LHCN-M2 (cell line): ENCODE measurements at regions not wholly inside any gene's neighbourhood (a gene's known extent, or its start where the extent isn't known, plus 50 kb on each side); places are given as distances from the start of the nearest gene placed in this dataset.

Experiments
- DNase-seq: peaks from one replicate; pipeline ENCODE4 v3.0.0-alpha.2; 2012; ENCODE audit warnings: low read depth

DNA sequence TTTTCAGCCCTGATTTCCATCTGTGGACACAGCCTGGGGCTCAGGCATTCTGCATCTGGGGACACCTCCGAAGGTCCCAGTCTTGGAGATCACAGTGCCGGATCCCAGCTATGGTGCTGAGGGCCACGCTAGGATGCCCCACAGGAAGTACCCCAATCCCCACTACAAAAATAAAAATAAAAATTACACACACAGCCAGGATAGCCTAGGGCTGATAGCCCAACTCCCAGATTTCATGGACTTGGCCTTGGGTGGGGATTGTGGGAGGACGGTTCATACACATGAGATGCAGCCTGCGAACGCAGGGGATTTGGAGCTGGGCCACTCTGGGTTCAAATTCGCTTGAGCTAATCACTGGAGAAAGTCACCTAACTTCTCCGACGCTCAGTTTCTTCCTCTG lies 237.7 kb downstream of the BUD13 start:
- no peak for DNase-seq

DNA sequence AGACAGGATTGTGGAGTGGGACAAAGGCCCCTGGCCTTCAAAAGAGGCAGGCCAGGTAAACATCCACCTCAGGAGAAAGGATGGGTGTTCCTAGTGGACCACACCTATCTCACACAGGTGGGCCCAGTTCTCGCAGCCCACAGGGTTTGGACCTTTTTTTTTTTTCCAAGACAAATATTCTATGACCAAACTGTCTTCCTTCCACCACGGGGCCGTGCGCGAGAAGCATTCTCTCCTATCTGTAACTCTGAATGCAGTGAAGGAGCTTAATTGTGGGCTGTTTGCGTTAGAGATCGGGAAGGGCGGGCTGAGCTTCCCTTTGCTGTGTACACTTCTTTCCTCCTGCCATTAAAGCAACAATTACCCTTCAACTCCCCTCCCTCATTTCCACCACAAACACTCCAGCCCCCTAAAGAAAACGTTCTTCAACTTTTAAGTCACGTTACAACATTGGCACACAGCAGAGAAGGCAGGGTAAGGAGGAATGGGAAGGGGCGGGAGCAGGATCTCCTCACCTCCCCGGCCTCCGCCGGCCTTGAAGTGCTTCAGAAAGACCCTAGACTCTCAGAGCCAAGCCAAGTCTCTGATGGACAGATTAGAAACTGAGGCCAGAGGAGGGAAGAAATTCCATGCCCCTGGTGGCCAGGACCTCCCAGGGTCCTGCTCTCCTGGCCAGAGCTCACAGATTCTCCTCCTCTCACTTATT lies 238.4 kb downstream of the BUD13 start:
- no peak for DNase-seq

DNA sequence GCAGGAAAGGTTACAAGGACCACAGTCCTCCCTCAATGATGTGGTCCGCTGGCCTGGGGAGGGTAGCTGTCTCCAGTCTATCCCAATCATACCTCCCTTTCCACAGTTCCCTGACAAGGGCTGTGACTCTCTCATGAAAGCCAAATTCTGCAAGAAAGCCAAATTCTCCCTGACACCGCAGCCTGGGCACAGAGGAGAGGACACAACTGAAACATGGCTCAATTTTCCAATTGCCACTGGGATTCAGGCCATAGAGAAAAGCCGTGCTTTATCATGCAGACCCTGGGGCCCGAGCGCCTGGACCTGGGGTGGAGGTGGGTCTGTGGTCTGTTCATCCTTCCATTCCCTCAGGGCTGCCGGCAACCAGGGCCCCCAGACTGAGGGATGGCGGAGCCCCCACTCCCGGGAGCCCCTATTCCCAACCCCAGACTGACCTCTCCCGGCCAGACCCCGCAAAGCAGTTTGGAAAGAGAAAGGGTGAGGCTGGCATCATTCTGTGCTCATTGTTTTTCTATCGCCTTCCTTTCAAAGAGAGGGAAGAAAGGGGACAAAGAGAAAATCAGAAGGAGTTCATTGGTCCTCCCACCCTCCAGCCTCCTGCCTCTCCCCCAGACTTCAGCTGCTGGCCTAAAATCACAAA lies 239.5 kb downstream of the BUD13 start:
- DNase-seq: no peak

DNA sequence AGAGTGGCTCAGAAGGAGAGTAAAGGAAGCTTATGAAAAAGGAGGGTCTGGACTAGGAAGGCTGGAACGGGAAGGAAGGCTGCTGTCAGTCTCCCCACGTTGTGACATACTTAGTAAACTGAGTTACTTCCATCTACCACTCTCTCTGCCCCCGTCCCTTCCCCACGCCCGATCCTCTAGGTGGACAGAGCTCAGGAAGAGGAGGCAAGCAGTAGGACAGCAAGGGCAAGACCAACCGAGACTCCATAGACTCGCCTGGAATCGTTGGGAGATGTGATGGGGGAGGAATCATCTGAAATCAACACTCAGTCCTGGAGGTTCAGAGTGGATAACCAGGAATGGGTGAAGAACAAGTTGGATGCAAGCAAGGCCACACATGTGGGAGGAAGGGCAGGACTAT lies 240.7 kb downstream of the BUD13 start:
- DNase-seq: no peak

DNA sequence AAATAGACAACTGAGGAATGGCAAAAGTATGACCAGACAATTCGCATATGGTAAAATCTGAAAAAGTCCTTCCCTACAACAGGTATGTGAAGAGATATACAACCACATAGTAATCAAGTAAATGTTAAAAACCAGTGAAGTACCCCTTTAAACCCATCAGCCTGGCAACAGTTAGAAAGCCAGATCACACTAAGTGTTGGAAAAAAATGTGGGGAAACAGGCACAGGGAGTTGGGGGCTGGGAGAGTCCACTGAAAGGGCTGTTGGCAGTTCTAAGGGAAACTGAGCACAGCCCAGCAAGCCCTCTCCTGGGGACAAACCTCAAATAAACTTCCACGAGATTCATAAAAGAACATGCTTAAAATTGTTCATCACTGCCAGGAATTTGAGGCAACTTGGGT lies 242.1 kb downstream of the BUD13 start:
- DNase-seq: no peak

DNA sequence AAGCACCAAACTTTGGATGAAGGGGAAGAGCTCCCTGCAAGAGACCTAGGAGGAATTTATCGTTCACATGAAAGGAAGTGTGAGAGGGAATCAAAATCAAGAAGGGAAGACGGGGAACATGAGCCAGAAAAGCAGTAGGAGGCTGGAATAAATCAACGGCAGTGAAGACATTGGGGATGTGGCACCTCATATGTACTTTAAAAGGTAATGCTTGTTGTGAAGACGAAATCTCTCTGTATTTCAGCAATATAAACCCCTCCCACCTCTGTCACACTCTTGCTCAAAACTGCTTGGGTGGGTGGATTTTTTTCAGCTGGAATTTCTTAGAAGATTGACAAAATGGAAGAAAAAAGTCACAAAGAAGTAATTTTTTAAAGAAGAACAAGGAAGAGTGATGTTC lies 243.5 kb downstream of the BUD13 start:
- no peak for DNase-seq

DNA sequence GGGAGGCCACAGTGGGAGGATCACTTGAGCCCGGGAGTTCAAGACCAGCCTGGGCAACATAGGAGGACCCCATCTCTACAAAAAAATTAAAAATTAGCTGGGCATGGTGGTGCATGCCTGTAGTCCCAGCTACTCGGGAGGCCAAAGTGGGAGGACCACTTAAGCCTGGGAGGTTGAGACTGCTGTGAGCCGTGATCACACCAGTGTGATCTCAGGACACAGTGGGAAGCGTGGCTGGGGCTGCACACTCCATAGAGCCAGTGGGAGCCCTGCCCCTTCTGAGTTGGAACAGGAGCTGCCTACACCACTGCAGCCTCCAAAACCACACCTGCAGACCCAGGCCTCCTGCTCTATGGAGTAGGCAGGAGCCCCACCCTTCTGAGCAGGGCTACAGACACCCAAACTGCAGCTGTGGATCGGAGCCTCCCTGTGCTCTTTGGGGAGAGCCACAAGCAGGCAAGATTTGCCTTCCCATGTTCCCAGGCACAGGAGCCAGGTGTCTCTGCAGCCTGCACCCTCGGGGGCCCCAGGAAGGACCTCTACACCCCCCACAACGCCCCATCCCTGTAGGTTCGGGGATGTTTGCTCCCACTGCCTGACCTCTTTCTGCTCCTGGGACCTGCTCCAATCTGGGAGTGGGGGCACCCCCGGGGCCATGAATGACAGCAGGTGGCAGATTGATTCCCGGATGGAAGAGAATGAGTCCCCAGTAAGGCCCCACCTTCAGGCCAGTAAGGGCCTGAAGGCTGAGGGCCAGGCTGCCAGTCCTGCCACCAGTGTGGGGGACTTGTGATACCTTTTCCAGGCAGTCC lies 245.4 kb downstream of the BUD13 start:
- DNase-seq: no peak

DNA sequence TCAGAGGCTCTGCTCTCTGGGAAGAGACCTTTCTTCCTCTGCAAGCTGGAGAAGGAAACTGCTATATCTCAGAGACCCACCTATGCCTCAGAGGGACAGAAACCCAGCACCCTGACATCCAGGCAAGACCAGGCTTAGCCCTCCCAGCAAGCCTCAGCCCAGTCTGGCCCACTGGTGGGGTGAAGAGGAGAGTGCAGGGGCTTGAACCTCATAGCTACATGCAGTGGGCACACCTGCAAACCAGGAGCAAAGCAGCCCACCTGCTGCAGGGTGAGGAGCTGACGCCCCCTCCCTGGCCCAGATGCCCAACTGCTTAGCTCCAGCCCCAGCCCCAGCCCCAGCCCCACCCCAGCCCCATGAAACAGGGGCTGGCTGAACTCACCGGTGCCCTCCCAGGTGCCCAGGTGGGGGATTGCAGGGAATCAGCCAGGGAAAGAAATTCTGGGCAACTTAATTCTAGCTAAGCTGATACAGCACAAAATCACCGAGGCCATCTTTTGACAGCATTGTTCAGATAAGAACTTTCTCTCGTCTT lies 246.8 kb downstream of the BUD13 start:
- no peak for DNase-seq

DNA sequence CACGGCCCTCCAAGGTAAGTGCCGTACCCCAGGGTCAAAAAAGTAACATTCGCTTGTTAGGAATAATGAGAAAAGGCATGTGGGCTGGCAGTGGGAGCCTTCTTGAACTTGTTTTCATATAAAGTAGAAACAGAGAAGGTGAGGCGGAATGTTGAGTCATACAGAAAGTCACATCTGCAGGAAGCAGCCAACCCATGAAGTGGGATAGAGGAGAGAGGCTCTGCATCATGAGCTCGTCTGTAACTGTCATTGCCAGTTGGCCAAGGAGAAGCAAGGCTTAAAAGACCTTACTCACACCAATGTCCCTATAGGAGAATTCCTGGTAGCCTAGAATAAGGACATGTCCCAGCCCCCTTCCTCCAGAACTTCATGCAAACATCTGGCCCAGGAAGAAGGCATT lies 253.3 kb downstream of the BUD13 start:
- no peak for DNase-seq

DNA sequence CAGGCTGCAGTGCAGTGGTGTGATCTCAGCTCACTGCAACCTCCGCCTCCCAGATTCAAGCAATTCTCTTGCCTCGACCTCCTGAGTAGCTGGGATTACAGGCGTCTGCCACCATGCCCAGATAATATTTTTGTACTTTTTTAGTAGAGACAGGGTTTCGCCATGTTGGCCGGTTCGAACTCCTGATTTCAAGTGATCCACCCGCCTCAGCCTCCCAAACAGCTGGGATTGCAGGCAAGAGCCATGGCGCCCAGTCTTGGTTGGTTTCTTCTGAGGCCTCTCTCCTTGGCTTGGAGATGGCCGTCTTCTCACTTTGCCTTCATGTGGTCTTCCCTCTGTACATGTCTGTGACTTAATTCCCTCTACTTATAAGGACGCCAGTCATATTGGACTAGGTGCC lies 254.6 kb downstream of the BUD13 start:
- DNase-seq: no peak

DNA sequence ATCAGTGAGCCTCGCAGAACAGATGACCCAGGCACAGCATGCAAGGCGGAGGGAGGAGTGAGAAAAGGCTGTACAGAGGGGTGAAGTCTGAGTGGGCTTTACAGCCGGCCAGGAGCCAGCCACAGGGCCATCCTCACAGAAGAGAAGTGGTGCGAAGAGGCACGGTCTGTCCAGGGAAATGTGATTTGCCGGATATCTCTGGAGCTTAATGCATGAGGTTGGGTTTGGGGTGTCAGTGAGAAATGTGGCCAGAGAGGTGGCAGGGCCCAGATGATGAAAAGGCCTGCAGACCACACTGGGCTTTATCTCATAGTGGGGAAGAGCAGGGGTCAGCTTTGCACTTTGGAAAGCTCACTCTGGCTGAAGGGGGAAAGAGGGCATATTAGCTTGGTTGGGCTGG lies 255.2 kb downstream of the BUD13 start:
- no peak for DNase-seq

DNA sequence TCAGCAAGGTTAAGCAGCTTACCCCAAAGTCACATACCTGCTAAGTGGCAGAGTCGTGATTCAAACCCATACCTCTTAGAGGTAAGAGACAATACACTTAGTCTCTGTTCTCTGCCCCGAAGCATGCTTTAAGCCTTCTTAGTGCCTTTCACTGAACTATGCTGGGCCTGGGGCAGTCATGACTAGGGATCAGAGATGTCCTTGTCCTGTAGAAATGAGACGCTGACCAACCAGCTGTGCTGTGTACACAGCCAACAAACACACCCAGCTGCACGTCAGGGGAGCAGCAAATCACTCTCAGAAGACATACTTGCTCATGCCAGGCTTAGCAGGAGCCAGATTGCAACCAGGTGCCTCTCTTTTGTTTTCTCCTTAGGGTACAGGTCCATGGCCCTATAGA lies 255.7 kb downstream of the BUD13 start:
- DNase-seq: no peak

DNA sequence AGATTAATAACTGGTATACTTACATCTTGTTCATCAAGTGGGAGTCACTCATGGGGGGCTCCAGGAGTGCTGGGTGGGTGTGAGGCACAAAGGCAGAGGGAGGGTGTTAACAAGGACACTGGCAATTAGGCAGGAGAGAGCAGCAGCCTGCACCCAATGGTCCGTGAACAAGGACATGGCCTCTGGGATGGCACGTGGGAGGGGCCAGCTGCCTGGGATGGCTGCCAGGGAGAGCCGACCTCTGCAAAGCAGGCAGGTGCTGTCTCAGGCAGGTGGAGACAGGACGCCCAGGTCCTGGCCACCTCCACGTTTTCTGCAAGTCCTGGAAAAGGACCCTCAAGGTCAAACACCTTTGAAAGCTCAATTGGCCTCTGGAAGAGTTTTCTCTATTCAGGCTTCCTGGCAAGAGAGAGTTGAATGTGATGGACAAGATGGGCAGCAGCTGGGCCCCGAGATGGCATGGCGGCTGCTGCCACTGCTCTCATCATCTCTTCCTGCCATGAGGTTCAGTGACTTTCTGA lies 257.1 kb downstream of the BUD13 start:
- DNase-seq: no peak

DNA sequence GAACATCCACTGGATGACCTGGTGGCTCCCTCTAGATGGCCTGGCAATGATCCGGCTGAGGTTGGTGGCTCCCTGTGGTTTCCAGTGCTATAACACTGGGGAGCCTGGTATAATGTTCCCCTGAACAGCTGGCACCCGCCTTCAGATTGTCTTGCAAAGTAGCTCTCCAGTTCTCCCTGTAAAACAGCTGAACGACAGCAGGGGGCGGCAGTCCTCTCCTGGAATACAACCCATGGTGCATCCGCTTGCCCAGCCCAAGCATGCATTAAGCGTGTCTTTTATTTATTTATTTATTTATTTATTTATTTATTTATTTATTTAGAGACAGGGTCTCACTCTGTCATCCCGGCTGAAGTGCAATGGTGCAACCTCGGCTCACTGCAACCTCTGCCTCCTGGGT lies 258.9 kb downstream of the BUD13 start:
- DNase-seq: peak; percentile 15

DNA sequence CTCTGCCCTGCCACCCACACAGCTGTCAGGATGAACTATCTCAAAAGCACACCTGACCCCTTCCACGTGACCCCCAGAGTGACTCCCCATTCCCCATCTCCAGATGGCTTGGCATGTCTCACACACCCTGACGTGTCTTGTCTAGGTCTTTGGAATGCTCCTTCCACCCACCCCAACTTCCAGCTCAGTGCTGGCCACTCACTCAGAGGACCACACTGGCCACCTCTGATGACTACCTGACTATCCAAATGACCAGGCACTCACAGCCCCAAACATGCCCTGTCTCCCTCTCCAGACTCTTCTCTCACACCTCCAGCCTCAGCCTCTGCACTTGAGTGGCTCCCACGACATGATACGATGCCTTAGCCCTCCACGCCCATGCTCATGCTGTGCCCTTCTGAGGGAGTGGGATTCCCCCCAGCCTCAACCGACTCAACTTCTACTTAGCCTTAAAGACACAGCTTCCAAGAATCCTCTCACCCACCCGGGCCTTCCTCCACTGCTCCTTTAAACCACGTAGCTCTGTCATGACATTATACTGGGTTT lies 259.4 kb downstream of the BUD13 start:
- DNase-seq: no peak

DNA sequence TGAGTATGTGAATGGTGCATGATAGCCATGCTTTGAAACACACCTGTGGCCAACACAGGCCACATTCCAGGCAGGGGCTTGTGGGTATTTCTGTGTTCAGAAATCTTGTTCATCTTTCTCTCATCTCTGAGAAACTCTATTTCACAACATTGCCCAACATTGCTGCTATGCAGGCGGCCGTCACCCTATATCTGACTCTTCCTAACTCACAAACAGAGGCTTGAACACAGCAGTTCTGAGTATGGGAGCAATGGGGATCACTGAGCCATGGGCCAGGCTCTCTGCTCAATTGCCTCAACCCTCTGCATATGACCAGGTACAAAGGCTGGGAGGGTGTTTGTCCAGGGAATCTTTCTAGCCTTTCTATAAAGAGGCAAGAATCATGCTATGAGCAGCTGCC lies 259.9 kb downstream of the BUD13 start:
- no peak for DNase-seq

DNA sequence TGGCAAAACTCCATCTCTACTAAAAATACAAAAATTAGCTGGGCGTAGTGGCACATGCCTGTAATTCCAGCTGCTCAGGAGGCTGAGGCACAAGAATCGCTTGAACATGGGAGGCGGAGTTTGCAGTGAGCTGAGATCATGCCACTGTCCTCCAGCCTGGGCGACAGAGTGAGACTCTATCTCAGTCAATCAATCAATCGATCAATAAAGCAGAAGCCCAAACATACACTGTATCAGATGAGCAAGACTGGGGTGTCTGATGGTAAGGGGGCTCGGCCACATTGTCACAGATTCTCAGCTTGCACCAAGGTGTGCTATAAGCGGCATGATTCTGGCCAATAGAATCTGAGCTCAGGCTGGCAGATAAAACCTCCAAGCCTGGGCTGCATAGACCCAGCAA lies 261.1 kb downstream of the BUD13 start:
- no peak for DNase-seq

DNA sequence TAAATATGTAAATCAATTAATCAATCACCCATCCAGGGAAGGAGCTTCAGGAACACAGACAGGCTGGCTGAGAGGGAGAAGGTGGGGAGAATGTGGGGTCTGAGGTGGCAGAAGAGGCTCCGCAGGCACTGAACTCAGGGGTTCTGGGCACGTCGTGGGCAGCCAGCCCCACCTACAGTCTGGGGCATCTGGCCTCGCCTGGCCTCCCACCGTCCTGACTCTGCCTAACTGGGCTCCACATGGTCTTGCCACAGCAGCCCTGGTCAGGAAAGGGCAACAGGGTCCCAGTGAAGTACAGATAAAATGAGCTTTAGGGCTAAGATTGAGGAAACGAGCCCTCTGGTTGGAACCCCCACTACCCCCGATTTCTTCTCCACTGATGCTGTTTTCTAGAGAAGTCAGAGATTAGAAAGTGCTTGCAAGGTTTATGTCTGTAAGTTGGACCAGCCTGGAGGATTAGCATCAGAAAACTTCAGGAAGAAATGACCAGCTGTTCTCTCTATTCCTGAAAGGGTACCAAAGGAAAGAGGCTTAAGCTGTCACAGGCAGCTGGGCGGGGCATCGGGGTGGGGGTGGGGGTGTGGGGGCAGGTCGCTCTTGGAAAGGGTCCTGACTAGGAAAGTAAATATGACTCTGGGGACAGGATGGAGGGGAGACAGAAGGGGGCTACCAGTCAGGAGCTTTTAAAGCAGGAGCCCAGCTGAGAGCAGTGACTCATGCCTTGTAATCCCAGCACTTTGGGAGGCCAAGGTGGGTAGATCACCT lies 261.7 kb downstream of the BUD13 start:
- DNase-seq: no peak

DNA sequence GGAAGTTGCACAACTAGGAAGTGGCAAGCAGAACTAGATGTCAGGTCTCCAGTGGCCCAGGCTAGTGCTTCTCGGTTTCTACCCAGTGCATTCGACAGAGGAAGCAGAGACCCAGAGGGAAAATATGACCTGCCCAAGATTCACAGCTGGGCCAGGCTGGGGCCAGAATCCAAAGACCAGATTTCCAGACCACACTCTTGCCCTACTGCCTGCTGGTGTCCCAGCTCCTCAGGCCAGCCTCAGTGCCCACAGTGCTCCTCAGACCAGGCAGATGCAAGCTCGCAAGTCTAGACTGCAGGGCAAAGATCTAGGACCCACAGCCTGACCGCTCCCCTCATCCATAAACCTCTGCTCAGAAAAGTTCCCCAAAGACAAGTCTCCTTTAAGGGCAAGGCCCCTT lies 262.6 kb downstream of the BUD13 start:
- DNase-seq: no peak

DNA sequence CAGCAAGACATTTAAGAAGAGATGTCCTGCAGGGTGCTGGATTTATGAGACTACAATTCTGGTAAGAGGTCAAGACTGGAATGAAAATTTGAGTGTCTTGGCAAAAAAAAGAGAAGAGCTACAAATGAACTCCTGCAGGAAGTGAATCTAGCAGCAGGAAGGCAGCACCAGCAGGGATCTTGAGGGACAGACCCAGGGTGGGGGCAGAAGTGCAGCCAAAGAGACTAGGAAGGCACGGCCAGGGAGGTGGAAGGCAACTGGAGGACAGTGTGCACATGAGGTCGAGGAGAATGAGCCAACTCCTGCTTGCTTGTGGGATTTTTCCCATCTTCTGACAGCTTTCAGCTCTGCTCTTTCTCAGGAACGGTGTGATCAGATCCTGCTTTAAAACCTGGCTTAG lies 263.2 kb downstream of the BUD13 start:
- no peak for DNase-seq
